Heart left ventricle (tissue), 13 donors: ENCODE measurements at regions not wholly inside any gene's neighbourhood (a gene's known extent, or its start where the extent isn't known, plus 50 kb on each side); places are given as distances from the start of the nearest gene placed in this dataset.

Source experiments
- POLR2A ChIP-seq, 2 donors: fragments of 450-650 bp; IDR thresholded peaks; one replicate each; pipeline ENCODE4 v1.6.1; 2017; ENCODE audit warnings: antibody characterized with exemption in 2 of 2, mild to moderate bottlenecking in 2 of 2, moderate library complexity in 2 of 2
- TF ChIP-seq, protein P1 (sequence below), 12 donors: fragments of 200-600 bp; sonication (generic) in 4 of 12; IDR thresholded peaks; one replicate each; pipeline versions ENCODE4 v1.5.0 to v1.8.0; 2018 to 2022; ENCODE audit warnings: antibody characterized with exemption in 12 of 12, mild to moderate bottlenecking in 5 of 12
- donor health status: ischemic (EF 13 %, LVEDD 7.1; RV severe dilation, severe dysfunction).
- donor health status: DM: no; HTN: yes; CAD: no.
- donor health status: DM: no; HTN: no; CAD: no.
- donor health status: ischemic (EF 25% LVEDD 6.9; RV normal size, moderate dysfunction).
- donor health status: ischemic (EF 25% LVEDD 5.7; RV mildly dilated, moderate dysfunction).
- donor health status: ischemic (EF 35%, LVEDD 5.7; RV mildly dilated, moderate dysfunction).
- donor health status: nonischemic (EF 11% LVEDD 7.7; RV severe dilation, severe dysfunction).
- donor health status: DM: yes; HTN: yes; CAD: no.
- donor health status: PGD.
- donor health status: ischemic (EF 29% LVEDD 5.4; RV normal size, mild dysfunction).
- donor health status: nonischemic (EF 23%, LVEDD 6.1; RV moderate dilation, normal function).

- no peak for TF ChIP-seq POLR2A (IDR thresholded peaks at IDR 0.05)
- TF ChIP-seq, protein P1, sequence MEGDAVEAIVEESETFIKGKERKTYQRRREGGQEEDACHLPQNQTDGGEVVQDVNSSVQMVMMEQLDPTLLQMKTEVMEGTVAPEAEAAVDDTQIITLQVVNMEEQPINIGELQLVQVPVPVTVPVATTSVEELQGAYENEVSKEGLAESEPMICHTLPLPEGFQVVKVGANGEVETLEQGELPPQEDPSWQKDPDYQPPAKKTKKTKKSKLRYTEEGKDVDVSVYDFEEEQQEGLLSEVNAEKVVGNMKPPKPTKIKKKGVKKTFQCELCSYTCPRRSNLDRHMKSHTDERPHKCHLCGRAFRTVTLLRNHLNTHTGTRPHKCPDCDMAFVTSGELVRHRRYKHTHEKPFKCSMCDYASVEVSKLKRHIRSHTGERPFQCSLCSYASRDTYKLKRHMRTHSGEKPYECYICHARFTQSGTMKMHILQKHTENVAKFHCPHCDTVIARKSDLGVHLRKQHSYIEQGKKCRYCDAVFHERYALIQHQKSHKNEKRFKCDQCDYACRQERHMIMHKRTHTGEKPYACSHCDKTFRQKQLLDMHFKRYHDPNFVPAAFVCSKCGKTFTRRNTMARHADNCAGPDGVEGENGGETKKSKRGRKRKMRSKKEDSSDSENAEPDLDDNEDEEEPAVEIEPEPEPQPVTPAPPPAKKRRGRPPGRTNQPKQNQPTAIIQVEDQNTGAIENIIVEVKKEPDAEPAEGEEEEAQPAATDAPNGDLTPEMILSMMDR (IDR thresholded peaks at IDR 0.05): no peak
These were observed 251.1 kb downstream of the NXPE2 start for GRCh38 chr11:114929351-114930000.
